Putamen (tissue), 1 donor: ENCODE measurements at regions not wholly inside any gene's neighbourhood (a gene's known extent, or its start where the extent isn't known, plus 50 kb on each side); places are given as distances from the start of the nearest gene placed in this dataset.

ENCODE experiments used
- DNase-seq: peaks from one replicate; pipeline ENCODE4 v3.0.0-alpha.2; 2016; ENCODE audit warnings: low spot score

GRCh38 chr5:164708831-164709230 is 1203.4 kb downstream of the MAT2B start:
- no peak for DNase-seq

GRCh38 chr5:164713682-164714081 is 1208.3 kb downstream of the MAT2B start:
- DNase-seq = no peak

GRCh38 chr5:164721116-164721515 is 1215.7 kb downstream of the MAT2B start:
- no peak for DNase-seq

- no peak for DNase-seq
Observed at GRCh38 chr5:164721656-164722055, 1216.2 kb downstream of the MAT2B start.

GRCh38 chr5:164722702-164723101 is 1217.3 kb downstream of the MAT2B start:
- no peak for DNase-seq

- no peak for DNase-seq
Observed at GRCh38 chr5:164727012-164727411, 1221.6 kb downstream of the MAT2B start.

GRCh38 chr5:164728733-164729132 is 1223.3 kb downstream of the MAT2B start:
- DNase-seq = no peak

GRCh38 chr5:164735334-164735733 is 1229.9 kb downstream of the MAT2B start:
- no peak for DNase-seq

GRCh38 chr5:164741376-164741775 is 1236.0 kb downstream of the MAT2B start:
- no peak for DNase-seq

GRCh38 chr5:164742025-164742424 is 1236.6 kb downstream of the MAT2B start:
- DNase-seq = no peak

- no peak for DNase-seq
Observed at GRCh38 chr5:164746723-164747122, 1241.3 kb downstream of the MAT2B start.

GRCh38 chr5:164747371-164747770 is 1242.0 kb downstream of the MAT2B start:
- DNase-seq = no peak

GRCh38 chr5:164748861-164749260 is 1243.4 kb downstream of the MAT2B start:
- no peak for DNase-seq

GRCh38 chr5:164753434-164753833 is 1248.0 kb downstream of the MAT2B start:
- DNase-seq = no peak

- DNase-seq = no peak
Observed at GRCh38 chr5:164763206-164763605, 1257.8 kb downstream of the MAT2B start.

- no peak for DNase-seq
Observed at GRCh38 chr5:164772122-164772521, 1266.7 kb downstream of the MAT2B start.

- DNase-seq = no peak
Observed at GRCh38 chr5:164784230-164784629, 1278.8 kb downstream of the MAT2B start.

- no peak for DNase-seq
Observed at GRCh38 chr5:164798110-164798509, 1292.7 kb downstream of the MAT2B start.

GRCh38 chr5:164799391-164799790 is 1294.0 kb downstream of the MAT2B start:
- no peak for DNase-seq

- no peak for DNase-seq
Observed at GRCh38 chr5:164801910-164802309, 1296.5 kb downstream of the MAT2B start.

GRCh38 chr5:164809821-164810220 is 1304.4 kb downstream of the MAT2B start:
- DNase-seq = no peak

GRCh38 chr5:164818445-164818844 is 1313.0 kb downstream of the MAT2B start:
- no peak for DNase-seq

GRCh38 chr5:164824671-164825070 is 1319.3 kb downstream of the MAT2B start:
- DNase-seq = no peak

- DNase-seq = peak; percentile 6
Observed at GRCh38 chr5:164832516-164832915, 1327.1 kb downstream of the MAT2B start.

- no peak for DNase-seq
Observed at GRCh38 chr5:164844348-164844747, 1338.9 kb downstream of the MAT2B start.
